ENCODE measurements at regions not wholly inside any gene's neighbourhood (a gene's known extent, or its start where the extent isn't known, plus 50 kb on each side); places are given as distances from the start of the nearest gene placed in this dataset.

DNA sequence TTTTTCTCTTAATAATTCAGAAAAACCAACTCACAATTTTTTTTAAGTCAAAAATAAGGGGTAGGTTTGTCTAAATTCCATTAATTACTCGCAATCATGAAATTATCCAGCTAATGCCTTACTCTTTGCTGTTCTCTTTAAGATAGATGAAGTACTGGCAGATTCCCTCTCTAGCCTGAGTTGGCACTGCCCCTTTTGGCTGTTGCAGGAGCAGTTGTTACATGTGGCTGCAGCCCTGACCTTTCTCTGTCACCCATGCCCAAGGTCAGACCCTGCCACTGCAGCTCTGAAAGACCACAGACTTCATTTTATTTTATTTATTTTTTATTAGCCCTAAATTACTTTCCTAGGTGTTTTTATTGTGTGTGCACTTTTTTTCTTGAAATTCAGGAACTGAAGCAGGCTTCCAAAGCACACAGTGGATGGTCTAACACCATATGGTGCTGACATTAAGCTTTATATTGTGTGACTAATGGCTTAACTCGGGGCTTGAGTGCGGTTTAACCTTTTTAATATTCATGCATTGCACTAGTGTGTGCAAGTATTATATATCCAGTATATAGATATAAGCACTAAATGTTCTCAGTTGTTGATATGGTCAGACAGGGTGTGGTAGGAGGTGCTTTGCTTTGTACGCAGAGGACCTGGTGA lies 313.0 kb downstream of the CDH2 start:
- TF ChIP-seq CTCF (conservative IDR thresholded peaks at IDR 0.05) (no peak), EZH2 (IDR thresholded peaks at IDR 0.05; ENCODE audit: low read depth) (no peak)

Measured in PC-9 (cell line).